RWPE1 (cell line): ENCODE measurements at regions not wholly inside any gene's neighbourhood (a gene's known extent, or its start where the extent isn't known, plus 50 kb on each side); places are given as distances from the start of the nearest gene placed in this dataset.

Experiments used
- CTCF ChIA-PET: fragments of 350-600 bp; sonication (Branson Sonifier 250); formaldehyde crosslinking; extraction: SDS; loops from one replicate; lab custom pipeline; 2021; lab: Yijun Ruan, JAX
- POLR2A ChIA-PET: fragments of 400-600 bp; formaldehyde crosslinking; extraction: SDS; loops from one replicate; lab custom pipeline; 2020; ENCODE audit warnings: antibody characterized with exemption; ENCODE audit not compliant: low non-redundant PET; lab: Yijun Ruan, JAX
- DNase-seq: peaks from one replicate; pipeline ENCODE4 v3.0.0; 2012; ENCODE audit warnings: low spot score
- H3K27ac ChIP-seq: fragments of 450-650 bp; 2 replicates; pipeline ENCODE4 v1.5.1; 2017
- TF ChIP-seq, protein P1 (sequence below): fragments of 450-650 bp; conservative IDR thresholded peaks from 2 replicates; pipeline ENCODE4 v1.5.1; 2017; ENCODE audit warnings: low read depth, mild to moderate bottlenecking

DNA sequence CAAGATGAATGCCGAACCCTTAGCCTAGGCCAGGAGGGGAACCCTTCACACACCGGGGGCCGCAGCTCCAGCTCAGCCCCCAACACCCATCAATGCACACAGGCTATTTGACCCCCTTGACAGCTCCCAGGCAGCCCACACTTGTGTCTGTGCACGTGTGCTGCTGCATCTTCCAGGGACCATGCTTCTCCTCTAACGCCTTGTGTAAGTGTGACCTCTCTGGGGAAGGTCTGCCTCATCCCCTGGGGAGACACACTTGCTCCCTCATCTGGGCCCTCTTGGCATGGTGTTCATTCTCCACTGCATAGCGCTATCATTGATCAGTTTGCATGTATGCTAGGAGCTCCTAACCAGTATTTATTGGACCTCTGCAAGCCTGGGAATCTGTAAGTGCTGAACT, 120.0 kb upstream of the FHL2 start:
- no peak overlapping the region; the same call in 1 of the 2 replicates for H3K27ac ChIP-seq
- CTCF ChIA-PET, result interaction anchor here (0.7 to 0.9 kb wide), 2 partner anchors 150 to 159 kb away, joined by 5 read pairs; no protein-coding TSS in a partner anchor
- POLR2A ChIA-PET, result no interaction called here
- TF ChIP-seq, protein P1, sequence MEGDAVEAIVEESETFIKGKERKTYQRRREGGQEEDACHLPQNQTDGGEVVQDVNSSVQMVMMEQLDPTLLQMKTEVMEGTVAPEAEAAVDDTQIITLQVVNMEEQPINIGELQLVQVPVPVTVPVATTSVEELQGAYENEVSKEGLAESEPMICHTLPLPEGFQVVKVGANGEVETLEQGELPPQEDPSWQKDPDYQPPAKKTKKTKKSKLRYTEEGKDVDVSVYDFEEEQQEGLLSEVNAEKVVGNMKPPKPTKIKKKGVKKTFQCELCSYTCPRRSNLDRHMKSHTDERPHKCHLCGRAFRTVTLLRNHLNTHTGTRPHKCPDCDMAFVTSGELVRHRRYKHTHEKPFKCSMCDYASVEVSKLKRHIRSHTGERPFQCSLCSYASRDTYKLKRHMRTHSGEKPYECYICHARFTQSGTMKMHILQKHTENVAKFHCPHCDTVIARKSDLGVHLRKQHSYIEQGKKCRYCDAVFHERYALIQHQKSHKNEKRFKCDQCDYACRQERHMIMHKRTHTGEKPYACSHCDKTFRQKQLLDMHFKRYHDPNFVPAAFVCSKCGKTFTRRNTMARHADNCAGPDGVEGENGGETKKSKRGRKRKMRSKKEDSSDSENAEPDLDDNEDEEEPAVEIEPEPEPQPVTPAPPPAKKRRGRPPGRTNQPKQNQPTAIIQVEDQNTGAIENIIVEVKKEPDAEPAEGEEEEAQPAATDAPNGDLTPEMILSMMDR, result no peak
- DNase-seq, result no peak

DNA sequence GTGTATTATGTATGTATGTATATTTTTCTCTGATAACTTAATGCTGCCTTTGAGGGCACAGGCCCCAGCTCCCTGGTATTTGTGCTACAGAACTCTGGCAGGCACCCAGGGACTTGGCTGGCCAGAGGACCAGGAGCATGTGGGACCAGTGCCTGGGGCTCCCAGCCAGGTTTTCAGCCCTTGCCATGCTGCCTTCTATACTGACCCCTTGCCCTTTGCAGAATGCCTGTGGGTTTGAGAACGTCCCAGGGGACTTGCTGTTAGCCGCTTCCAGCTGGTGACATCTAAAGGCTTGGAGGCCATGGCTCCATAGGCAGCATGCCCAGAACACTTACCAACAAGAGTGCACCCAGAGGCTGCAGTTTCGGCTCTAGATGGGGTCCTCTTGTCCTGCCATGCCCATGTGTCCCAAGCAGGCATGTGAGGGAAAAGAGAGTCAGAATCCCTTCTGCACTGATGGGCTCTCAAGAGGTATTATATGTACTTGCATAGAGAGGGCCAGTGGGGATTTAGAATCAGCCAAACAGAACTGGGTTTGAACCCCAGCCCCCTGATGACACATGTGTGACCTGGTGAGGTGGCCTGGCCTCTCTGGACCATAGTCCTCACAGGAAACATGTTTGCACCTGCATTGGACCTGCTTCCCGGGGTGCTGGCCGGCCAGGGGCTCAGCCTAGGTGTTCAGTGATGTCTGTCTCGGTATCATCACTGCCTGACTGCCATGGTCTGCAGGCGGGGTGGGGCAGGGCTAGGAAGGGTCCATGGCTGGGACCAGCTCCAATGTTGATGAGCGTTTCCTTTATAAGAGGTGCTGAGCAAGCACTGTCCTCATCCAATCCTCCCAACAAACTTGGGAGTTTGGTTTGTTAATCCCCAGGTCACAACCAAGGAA, 119.2 kb upstream of the FHL2 start:
- ChIA-PET CTCF (interaction anchor here (0.6 to 0.9 kb wide), 3 partner anchors 149 to 1699 kb away, joined by 5 to 7 read pairs (median 5); no protein-coding TSS in a partner anchor), POLR2A (no interaction called here)
- peak overlapping the region; percentile 4; the same call in 1 of the 2 replicates for H3K27ac ChIP-seq

DNA sequence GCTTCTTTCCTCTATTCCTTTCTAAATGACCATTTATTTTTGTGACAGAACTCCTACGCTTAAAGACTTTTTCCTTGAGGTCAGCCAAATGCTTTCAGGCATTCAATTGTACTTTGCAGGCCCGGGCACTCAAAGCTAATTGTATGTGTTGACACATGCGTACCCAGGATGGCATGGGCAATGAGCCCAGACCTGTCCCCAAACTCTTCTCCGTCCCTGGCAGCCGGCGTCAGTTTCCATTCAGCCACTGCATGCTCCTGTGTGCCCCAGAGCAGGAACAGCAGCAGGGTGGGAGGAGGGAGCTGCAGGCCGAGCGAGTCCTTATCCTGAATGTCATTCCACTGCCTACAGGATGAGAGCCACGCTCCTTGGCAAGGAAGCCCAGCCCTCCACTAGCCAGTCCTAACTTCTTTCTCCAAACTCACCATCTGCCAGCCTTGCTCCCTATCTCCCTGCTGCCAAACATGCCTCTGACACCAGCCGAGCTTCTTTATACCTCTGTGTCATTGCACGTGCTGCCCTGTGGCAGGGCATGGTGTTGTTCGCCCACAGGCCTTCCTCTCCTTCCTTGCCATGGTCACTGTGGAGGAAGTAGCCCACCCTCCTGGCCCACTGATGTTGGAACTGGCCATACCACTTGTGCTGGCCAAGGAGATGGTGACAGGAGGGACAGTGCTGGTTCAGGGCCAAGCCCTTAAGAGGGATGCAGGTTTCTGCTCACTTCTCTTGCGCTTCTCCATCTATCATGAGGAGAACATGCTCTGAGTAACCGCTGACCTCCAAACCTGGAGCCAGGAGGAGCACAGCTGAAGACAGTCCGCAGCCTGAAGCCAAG, 116.9 kb upstream of the FHL2 start:
- TF ChIP-seq, protein P1, result no peak
- ChIA-PET POLR2A (no interaction called here), CTCF (interaction anchor here (0.6 to 1.9 kb wide), 4 partner anchors 112 to 228 kb away, joined by 3 to 6 read pairs (median 4); partner anchors contain the start of gene FHL2)
- peak; percentile 41 for DNase-seq
- peak overlapping the region; percentile 77 for H3K27ac ChIP-seq

More for the DNA sequence above, 119.2 kb upstream of the FHL2 start:
- TF ChIP-seq, protein P1, result no peak
- DNase-seq, result no peak

DNA sequence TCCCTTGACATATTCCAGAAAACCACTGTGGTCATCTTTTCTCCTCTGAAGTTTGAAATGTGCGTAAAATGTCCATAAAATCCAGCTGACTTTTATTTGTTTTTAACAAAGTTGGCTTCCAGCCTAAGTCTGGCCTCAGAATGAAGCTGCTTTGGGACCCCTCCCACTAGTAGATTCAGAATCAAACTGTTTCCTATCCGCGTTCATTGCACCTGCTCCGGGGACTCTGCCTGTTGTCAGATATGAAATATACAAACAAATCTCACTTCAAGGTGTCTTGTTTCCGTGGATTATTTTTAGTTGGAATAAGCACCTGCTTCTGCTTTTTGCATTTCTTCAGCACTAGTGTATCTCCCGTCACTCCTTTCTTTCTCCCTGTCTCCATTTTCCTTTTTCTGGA, 115.7 kb upstream of the FHL2 start:
- CTCF ChIA-PET, result no interaction called here

DNA sequence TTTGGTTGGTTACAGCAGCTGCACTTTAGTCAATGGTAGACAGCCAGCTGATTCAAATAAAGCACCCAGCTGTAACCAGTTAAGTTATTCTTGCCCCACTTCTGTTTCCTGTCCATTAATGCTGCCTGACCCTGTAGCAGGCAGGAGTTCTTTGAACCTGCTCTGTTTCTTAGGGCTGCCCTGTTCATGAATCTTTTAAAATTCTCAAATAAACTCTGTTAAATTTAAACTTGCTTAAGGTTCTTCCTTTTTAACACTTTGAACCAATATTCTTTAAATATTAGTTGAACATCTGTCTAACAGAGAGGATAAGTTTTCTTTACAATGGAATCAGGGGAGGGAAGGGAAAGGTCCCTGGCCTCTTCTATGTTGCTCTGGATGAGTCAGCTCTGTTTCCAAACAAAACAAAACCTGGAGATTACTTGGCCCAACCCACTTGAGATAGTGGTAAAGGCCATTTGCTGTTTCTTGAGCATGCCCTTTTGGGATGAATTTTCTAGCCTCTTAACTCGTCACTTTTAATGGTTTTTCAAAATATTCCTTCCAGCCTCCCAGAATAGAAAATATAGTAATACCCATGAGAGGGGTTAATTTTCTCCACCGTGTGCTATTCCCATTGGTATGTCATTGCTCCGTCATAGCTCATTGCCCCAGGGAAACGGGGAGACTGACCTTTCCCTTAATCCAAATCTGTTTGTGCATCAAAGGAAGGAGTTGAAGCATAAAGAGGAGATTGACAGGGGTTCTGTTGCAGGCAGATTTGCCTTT, 112.1 kb upstream of the FHL2 start:
- DNase-seq, result peak; percentile 32
- POLR2A ChIA-PET, result no interaction called here
- CTCF ChIA-PET, result no interaction called here
- TF ChIP-seq, protein P1, result no peak
- H3K27ac ChIP-seq, result no peak overlapping the region

More for the DNA sequence above, 115.7 kb upstream of the FHL2 start:
- H3K27ac ChIP-seq, result no peak overlapping the region
- no peak for DNase-seq
- POLR2A ChIA-PET, result interaction anchor here (0.5 to 0.6 kb wide), 2 partner anchors 93 to 116 kb away, joined by 3 read pairs; no protein-coding TSS in a partner anchor
- TF ChIP-seq, protein P1, result no peak
